GM12864 (cell line): ENCODE measurements at regions not wholly inside any gene's neighbourhood (a gene's known extent, or its start where the extent isn't known, plus 50 kb on each side); places are given as distances from the start of the nearest gene placed in this dataset.

Source experiments
- DNase-seq: peaks from one replicate; pipeline ENCODE4 v3.0.0-alpha.2; 2011; ENCODE audit warnings: low read depth
- H3K4me3 ChIP-seq: 2 replicates; pipeline ENCODE4 v1.5.1; 2011; ENCODE audit warnings: mild to moderate bottlenecking, low read depth, low read length, control low read depth
- CTCF ChIP-seq: IDR thresholded peaks from 2 replicates; pipeline ENCODE4 v1.5.1; 2011; ENCODE audit warnings: low read depth, mild to moderate bottlenecking, moderate library complexity, low read length, control low read depth, inconsistent platforms; ENCODE audit errors: missing control alignments

DNA sequence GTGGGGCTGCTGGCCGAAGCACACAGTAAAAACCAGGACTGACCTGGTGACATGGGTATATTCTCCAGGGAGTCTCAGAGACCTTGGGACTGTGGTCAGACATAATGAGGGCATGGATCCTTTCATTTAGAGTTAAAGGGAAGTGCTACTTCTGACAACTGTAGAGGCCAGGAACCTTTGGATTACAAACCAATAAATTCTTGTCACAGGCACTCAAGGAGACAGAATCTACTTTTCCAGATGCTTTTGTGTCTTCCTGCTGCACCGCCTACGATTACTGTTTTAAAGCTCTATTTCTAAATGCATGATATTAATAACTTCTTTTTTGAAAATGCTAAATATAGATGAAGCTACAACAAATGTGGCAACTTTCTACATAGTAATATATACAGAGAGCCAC is 106.5 kb upstream of the LPAR1 start:
- no peak overlapping the region for H3K4me3 ChIP-seq
- no peak for TF ChIP-seq CTCF
- DNase-seq, result no peak

DNA sequence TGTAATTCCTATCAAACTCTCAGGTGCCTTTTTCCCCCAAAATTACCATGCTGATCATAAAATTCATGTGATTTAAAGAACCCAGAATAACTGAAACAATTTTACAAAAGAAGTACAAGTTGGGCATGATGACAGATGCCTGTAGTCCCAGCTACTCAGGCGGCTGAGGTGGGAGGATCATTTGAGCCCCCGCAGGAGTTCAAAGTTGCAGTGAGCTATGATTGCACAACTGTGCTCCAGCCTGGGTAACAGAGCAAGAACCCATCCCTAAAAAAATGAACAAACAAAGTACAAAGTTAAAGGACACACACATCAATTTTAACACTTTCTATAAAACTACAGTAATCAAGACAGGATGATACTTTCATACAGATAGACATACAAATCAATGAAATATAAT is 97.9 kb upstream of the LPAR1 start:
- no peak for DNase-seq
- no peak overlapping the region for H3K4me3 ChIP-seq
- TF ChIP-seq CTCF, result no peak

- DNase-seq, result no peak
- no peak overlapping the region for H3K4me3 ChIP-seq
- no peak for TF ChIP-seq CTCF
Observed at GRCh38 chr9:111131211-111131610, 92.9 kb upstream of the LPAR1 start.

DNA sequence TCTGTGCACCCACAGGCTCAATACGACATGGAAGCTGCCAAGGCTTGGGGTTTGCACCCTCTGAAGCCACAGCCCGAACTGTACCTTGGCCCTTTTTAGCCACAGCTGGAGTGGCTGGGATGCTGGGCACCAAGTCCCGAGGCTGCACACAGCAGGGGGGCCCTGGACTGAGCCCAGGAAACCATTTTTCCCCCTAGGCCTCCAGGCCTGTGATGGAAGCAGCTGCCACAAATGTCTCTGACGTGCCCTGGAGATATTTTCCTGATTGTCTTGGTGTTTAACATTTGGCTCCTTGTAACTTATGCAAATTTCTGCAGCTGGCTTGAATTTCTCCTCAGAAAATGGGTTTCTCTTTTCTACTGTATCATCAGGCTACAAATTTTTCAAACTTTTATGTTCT is 82.3 kb upstream of the LPAR1 start:
- DNase-seq, result no peak
- no peak for TF ChIP-seq CTCF
- no peak overlapping the region for H3K4me3 ChIP-seq

GRCh38 chr9:111118256-111118948 is 80.1 kb upstream of the LPAR1 start:
- no peak for TF ChIP-seq CTCF

GRCh38 chr9:111114486-111114885 is 76.2 kb upstream of the LPAR1 start:
- no peak for DNase-seq
- no peak for TF ChIP-seq CTCF
- no peak overlapping the region for H3K4me3 ChIP-seq

More at GRCh38 chr9:111118256-111118948, 80.1 kb upstream of the LPAR1 start:
- no peak for DNase-seq
- H3K4me3 ChIP-seq, result no peak overlapping the region

- no peak for TF ChIP-seq CTCF
- H3K4me3 ChIP-seq, result no peak overlapping the region
- no peak for DNase-seq
Observed at GRCh38 chr9:111113712-111114111, 75.4 kb upstream of the LPAR1 start.
